Stomach (tissue), 4 donors: ENCODE measurements at regions not wholly inside any gene's neighbourhood (a gene's known extent, or its start where the extent isn't known, plus 50 kb on each side); places are given as distances from the start of the nearest gene placed in this dataset.

Experiments
- CTCF ChIP-seq, 7 experiments: fragments of 450-650 bp in 4 of 7; fragments of 200-600 bp in 3 of 7; sonication (generic) in 3 of 7; IDR thresholded peaks; one replicate each; pipeline ENCODE4 v1.5.1; 2016 to 2019; ENCODE audit warnings: antibody characterized with exemption in 7 of 7, control low read depth in 2 of 7, mild to moderate bottlenecking in 1 of 7
- EP300 ChIP-seq: sonication (generic); formaldehyde crosslinking; IDR thresholded peaks from one replicate; pipeline ENCODE4 v1.6.1; 2017; ENCODE audit warnings: antibody characterized with exemption
- POLR2A ChIP-seq, 4 donors: fragments of 450-650 bp; IDR thresholded peaks; one replicate each; pipeline ENCODE4 v1.6.1; 2016; ENCODE audit warnings: antibody characterized with exemption in 4 of 4, control low read depth in 2 of 4, mild to moderate bottlenecking in 1 of 4, moderate library complexity in 1 of 4
- POLR2AphosphoS5 ChIP-seq, 3 donors: sonication (generic); formaldehyde crosslinking; IDR thresholded peaks; one replicate each; pipeline ENCODE4 v1.6.1; 2016; ENCODE audit warnings: antibody characterized with exemption in 3 of 3

DNA sequence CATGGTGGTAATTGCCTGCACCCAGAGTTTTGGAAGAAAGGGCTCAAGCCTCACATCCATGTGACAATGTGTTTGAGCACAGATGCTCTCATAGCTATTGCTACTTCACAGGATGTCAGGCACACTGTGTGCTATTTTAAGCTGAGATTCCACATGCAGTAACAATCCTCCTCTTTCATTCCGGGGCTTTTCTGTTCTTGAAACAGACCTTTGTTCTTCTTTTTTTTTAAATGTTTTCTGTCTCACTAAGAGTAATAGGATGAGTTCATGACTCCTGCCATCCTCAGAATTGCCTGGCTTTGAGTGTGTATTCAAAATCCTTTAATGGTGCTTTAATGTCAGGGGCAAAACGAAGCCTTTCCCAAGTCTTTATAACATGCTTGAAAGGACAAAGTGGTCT lies 198.9 kb downstream of the ABCC12 start:
- TF ChIP-seq CTCF (IDR thresholded peaks at IDR 0.05): no peak
- TF ChIP-seq POLR2AphosphoS5 (IDR thresholded peaks at IDR 0.05): no peak
- TF ChIP-seq POLR2A (IDR thresholded peaks at IDR 0.05): no peak
- TF ChIP-seq EP300: no peak
